Body of pancreas (tissue), 4 donors: ENCODE measurements at regions not wholly inside any gene's neighbourhood (a gene's known extent, or its start where the extent isn't known, plus 50 kb on each side); places are given as distances from the start of the nearest gene placed in this dataset.

ENCODE experiments used
- POLR2A ChIP-seq, 3 donors: fragments of 450-650 bp; IDR thresholded peaks; one replicate each; pipeline ENCODE4 v1.6.1; 2016; ENCODE audit warnings: antibody characterized with exemption in 3 of 3, mild to moderate bottlenecking in 2 of 3
- TF ChIP-seq, protein P1 (sequence below), 7 experiments: fragments of 450-650 bp in 4 of 7; fragments of 200-600 bp in 3 of 7; sonication (generic) in 3 of 7; IDR thresholded peaks; one replicate each; pipeline ENCODE4 v1.5.1; 2016 to 2019; ENCODE audit warnings: antibody characterized with exemption in 7 of 7

DNA sequence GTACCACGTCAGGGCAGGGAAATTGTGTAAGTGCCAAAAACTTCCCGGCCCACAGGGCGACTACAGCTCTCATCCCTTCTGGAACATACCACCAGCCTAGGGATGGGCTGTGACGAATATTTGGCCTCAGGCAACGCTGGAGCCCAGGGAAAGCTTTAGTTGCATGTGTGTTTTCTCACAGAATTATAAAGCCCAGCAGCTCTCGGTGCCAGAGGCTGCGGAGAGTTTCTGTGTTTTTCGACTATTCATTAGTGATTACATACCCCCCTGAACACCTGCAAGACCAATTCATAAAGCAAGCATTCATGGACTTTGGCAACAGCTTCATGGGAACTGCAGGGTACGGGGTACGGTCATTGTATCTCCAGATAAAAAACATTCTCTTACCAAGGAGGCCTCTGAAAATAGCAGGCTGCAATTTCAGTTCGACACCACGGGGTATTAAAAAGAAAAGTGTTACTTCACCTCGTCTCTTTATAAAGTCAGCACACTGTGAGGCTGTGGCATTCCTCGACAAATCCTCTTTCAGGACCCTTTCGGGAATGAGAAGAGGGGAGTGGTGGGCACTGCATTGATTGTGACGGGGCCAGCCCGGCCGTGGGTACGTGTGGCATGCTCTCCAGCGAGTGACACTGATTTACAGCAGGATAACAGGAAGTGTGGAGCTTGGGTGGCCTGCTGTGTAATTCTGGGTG is 243.6 kb upstream of the SORL1-AS1 start:
- peak in 2 of 3 donors; percentile 50 to 57 for TF ChIP-seq POLR2A (IDR thresholded peaks at IDR 0.05)
- TF ChIP-seq, protein P1, sequence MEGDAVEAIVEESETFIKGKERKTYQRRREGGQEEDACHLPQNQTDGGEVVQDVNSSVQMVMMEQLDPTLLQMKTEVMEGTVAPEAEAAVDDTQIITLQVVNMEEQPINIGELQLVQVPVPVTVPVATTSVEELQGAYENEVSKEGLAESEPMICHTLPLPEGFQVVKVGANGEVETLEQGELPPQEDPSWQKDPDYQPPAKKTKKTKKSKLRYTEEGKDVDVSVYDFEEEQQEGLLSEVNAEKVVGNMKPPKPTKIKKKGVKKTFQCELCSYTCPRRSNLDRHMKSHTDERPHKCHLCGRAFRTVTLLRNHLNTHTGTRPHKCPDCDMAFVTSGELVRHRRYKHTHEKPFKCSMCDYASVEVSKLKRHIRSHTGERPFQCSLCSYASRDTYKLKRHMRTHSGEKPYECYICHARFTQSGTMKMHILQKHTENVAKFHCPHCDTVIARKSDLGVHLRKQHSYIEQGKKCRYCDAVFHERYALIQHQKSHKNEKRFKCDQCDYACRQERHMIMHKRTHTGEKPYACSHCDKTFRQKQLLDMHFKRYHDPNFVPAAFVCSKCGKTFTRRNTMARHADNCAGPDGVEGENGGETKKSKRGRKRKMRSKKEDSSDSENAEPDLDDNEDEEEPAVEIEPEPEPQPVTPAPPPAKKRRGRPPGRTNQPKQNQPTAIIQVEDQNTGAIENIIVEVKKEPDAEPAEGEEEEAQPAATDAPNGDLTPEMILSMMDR (IDR thresholded peaks at IDR 0.05): peak in 1 of 7 experiments; percentile 3
